ENCODE measurements at regions not wholly inside any gene's neighbourhood (a gene's known extent, or its start where the extent isn't known, plus 50 kb on each side); places are given as distances from the start of the nearest gene placed in this dataset.

DNA sequence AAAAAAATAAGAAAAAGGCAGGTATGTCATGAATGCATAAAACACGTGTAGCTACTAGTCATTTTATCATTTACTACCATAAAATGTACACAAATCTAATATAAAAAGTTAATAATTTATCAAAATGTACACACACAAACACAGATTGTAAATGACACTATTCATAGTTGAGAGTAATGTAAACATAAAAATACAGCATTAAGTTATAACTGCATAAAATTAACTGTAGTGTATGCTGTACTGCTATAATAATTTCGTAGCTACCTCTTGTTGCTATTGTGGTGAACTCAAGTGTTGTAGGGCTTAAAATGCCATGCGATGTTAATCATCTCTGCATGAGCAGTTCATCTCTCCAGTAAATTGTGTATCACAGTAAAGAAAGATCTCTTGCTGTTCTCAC lies 170.0 kb downstream of the MRPL14 start:
- H3K9me3 ChIP-seq (ENCODE audit: control insufficient read depth, low read length, poor library complexity, severe bottlenecking), result no peaks in the 10 kb centered on the region
- Mint-ChIP-seq H3K36me3 (ENCODE audit: low read depth) (peaks cover 5% of the 10 kb centered on the region), H3K27me3 (peaks cover 39% of the 10 kb centered on the region), H3K4me1 (no peaks in the 10 kb centered on the region), H3K27ac (no peak overlapping the region), H3K4me3 (no peak overlapping the region)
- DNase-seq (no peak), ATAC-seq (no peak)

GRCh38 chr6:43956478-43956877 lies 170.8 kb downstream of the MRPL14 start:
- Mint-ChIP-seq H3K27ac (no peak overlapping the region), H3K4me1 (no peaks in the 10 kb centered on the region), H3K27me3 (peaks cover 39% of the 10 kb centered on the region), H3K4me3 (no peak overlapping the region), H3K36me3 (ENCODE audit: low read depth) (peaks cover 5% of the 10 kb centered on the region)
- H3K9me3 ChIP-seq (ENCODE audit: control insufficient read depth, low read length, poor library complexity, severe bottlenecking), result no peaks in the 10 kb centered on the region
- ATAC-seq (no peak), DNase-seq (no peak)

DNA sequence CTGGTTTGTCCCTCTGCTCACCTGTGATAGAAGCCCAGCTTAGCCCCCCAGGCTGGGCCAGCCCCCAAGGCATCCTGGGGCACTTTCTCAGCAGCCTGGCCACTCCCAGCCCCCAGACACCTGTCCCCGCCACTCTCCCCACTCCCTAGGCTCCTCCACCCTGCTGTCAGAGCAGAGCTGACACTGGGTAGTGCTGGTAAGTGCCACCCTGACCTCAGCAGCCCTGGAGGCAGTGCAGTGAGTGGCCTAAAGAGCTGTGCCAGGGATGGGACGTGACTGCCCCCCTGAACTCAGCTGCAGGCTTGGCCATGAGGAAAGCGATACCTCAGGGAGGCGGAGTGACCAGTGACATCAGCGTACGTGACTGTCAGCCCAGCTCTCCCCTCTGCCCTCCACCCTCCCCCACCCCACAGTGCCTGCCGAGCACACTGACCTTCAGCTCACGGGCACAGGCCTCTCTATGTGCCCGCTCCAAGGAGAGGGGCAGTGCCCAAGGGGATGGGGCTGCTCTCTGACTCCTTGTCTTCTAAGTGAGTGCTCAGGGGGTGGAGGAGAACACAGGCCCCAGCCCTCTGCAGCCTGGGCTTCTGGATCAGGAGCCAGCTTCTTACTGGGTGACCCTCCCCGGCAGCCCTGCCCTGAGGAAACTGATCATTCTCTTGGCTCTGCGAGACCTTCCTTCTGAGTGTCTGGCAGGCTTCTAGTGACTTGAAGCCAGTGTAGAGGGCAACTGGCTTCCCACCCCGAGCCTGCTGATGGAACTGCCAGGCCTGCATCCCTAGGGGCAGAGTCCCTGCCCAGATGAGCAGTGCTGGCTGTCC lies 172.7 kb downstream of the MRPL14 start:
- Mint-ChIP-seq H3K36me3 (ENCODE audit: low read depth) (peaks cover 5% of the 10 kb centered on the region), H3K4me1 (peaks cover 2% of the 10 kb centered on the region), H3K4me3 (no peak overlapping the region), H3K27me3 (peaks cover 32% of the 10 kb centered on the region), H3K27ac (no peak overlapping the region)
- no peaks in the 10 kb centered on the region for H3K9me3 ChIP-seq (ENCODE audit: control insufficient read depth, low read length, poor library complexity, severe bottlenecking)
- DNase-seq, result no peak
- ATAC-seq, result no peak

DNA sequence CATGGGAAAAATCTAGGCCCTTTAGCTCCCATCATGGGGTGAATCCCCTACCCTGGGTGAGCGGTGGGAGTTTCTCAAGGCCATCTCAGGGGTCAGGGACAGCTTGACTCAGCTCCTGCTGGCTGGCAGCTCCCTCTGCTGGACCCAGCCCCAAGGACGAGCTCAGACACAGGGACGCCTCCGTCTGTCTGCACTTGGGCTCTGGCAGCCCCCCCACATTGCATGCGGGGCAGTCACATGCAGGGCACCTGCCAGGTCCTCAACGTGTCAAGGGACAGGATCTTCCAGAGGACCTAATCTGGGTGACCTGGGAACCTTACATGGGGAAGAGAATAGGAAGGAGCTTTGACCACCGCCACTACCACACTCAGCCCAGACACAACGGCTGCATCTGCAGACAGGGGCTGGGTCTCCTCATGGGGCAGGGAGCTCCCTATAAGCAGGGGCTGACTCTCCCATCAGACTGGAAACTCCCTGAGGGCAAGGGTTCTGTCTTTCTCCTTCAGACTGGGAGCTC lies 173.4 kb downstream of the MRPL14 start:
- H3K4me1 Mint-ChIP-seq, result peaks cover 2% of the 10 kb centered on the region
- ATAC-seq (no peak), DNase-seq (no peak)
- H3K9me3 ChIP-seq (ENCODE audit: control insufficient read depth, low read length, poor library complexity, severe bottlenecking), result no peaks in the 10 kb centered on the region
- no peak overlapping the region for H3K27ac Mint-ChIP-seq
- peaks cover 5% of the 10 kb centered on the region for H3K36me3 Mint-ChIP-seq (ENCODE audit: low read depth)
- H3K4me3 Mint-ChIP-seq, result no peak overlapping the region
- H3K27me3 Mint-ChIP-seq, result peaks cover 26% of the 10 kb centered on the region

DNA sequence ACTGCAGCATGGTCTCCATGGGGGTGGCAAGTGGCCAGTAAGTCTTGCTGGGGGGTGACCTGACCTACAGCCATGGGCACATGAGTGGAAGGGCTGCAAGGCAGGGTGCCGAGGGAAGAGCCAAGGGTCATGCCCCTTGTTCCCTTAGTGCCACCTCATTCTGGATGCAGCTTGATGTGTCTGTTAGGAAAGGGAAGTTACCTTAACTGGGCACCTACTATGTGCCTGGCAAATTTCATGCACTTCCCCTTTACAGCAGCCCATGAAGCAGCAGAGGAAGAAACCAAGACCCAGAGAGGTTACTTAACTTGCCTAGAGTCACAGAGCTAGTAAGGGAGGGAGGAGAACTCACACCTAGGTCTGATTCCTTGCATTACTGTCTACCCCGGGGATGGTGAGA lies 174.0 kb downstream of the MRPL14 start:
- H3K27ac Mint-ChIP-seq, result no peak overlapping the region
- ATAC-seq (no peak), DNase-seq (no peak)
- H3K27me3 Mint-ChIP-seq, result peaks cover 20% of the 10 kb centered on the region
- H3K36me3 Mint-ChIP-seq (ENCODE audit: low read depth), result peaks cover 5% of the 10 kb centered on the region
- no peak overlapping the region for H3K4me3 Mint-ChIP-seq
- peaks cover 2% of the 10 kb centered on the region for H3K4me1 Mint-ChIP-seq
- H3K9me3 ChIP-seq (ENCODE audit: control insufficient read depth, low read length, poor library complexity, severe bottlenecking), result no peaks in the 10 kb centered on the region

DNA sequence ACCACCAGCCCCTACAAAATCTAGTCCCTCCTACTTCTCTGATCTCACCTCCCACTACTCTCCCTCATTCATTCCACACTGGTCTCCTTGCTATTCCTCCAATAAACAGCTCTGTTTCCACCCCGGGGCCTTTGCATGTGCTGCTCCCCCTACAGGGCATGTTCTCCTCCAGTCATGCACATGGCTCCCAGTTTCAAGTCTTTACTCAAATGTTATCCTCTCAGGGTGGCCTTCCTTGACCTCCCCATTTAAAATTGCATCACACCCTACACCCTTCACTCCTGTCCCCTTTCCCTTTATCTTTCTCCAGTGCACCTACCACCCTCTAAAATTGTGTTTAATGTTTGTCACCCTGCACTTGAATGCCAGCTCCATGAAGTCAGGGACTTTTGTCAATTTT lies 174.5 kb downstream of the MRPL14 start:
- Mint-ChIP-seq H3K36me3 (ENCODE audit: low read depth) (peaks cover 5% of the 10 kb centered on the region), H3K4me3 (no peak overlapping the region), H3K27me3 (peaks cover 15% of the 10 kb centered on the region), H3K27ac (no peak overlapping the region), H3K4me1 (peaks cover 2% of the 10 kb centered on the region)
- no peak for DNase-seq
- no peak for ATAC-seq
- H3K9me3 ChIP-seq (ENCODE audit: control insufficient read depth, low read length, poor library complexity, severe bottlenecking), result no peaks in the 10 kb centered on the region

GRCh38 chr6:43951756-43952675 lies 175.2 kb downstream of the MRPL14 start:
- ATAC-seq (no peak), DNase-seq (no peak)
- Mint-ChIP-seq H3K4me3 (no peak overlapping the region), H3K4me1 (peaks cover 2% of the 10 kb centered on the region), H3K27me3 (peaks cover 10% of the 10 kb centered on the region), H3K27ac (no peak overlapping the region), H3K36me3 (ENCODE audit: low read depth) (peaks cover 5% of the 10 kb centered on the region)
- H3K9me3 ChIP-seq (ENCODE audit: control insufficient read depth, low read length, poor library complexity, severe bottlenecking), result no peaks in the 10 kb centered on the region

GRCh38 chr6:43951063-43951755 lies 176.0 kb downstream of the MRPL14 start:
- ATAC-seq, result no peak

GRCh38 chr6:43950731-43951062 lies 176.6 kb downstream of the MRPL14 start:
- H3K27me3 Mint-ChIP-seq, result peaks cover 10% of the 10 kb centered on the region
- ATAC-seq, result no peak

More at GRCh38 chr6:43951063-43951755, 176.0 kb downstream of the MRPL14 start:
- H3K9me3 ChIP-seq (ENCODE audit: control insufficient read depth, low read length, poor library complexity, severe bottlenecking), result no peaks in the 10 kb centered on the region
- no peak overlapping the region for H3K4me3 Mint-ChIP-seq
- no peak for DNase-seq
- peaks cover 10% of the 10 kb centered on the region for H3K27me3 Mint-ChIP-seq
- peaks cover 4% of the 10 kb centered on the region for H3K36me3 Mint-ChIP-seq (ENCODE audit: low read depth)
- no peak overlapping the region for H3K27ac Mint-ChIP-seq
- peaks cover 2% of the 10 kb centered on the region for H3K4me1 Mint-ChIP-seq

GRCh38 chr6:43950051-43950605 lies 177.1 kb downstream of the MRPL14 start:
- H3K4me1 Mint-ChIP-seq, result peaks cover 2% of the 10 kb centered on the region
- no peak overlapping the region for H3K27ac Mint-ChIP-seq
- no peak overlapping the region for H3K4me3 Mint-ChIP-seq
- H3K9me3 ChIP-seq (ENCODE audit: control insufficient read depth, low read length, poor library complexity, severe bottlenecking), result no peaks in the 10 kb centered on the region
- H3K36me3 Mint-ChIP-seq (ENCODE audit: low read depth), result peaks cover 4% of the 10 kb centered on the region
- DNase-seq (no peak), ATAC-seq (no peak)
- peaks cover 10% of the 10 kb centered on the region for H3K27me3 Mint-ChIP-seq

More at GRCh38 chr6:43950731-43951062, 176.6 kb downstream of the MRPL14 start:
- H3K27ac Mint-ChIP-seq, result no peak overlapping the region
- peaks cover 2% of the 10 kb centered on the region for H3K4me1 Mint-ChIP-seq
- H3K4me3 Mint-ChIP-seq, result no peak overlapping the region
- no peaks in the 10 kb centered on the region for H3K9me3 ChIP-seq (ENCODE audit: control insufficient read depth, low read length, poor library complexity, severe bottlenecking)
- DNase-seq, result no peak
- peaks cover 4% of the 10 kb centered on the region for H3K36me3 Mint-ChIP-seq (ENCODE audit: low read depth)

GRCh38 chr6:43949551-43949991 lies 177.7 kb downstream of the MRPL14 start:
- Mint-ChIP-seq H3K36me3 (ENCODE audit: low read depth) (peaks cover 4% of the 10 kb centered on the region), H3K4me3 (no peak overlapping the region), H3K27me3 (peaks cover 10% of the 10 kb centered on the region), H3K4me1 (peaks cover 2% of the 10 kb centered on the region), H3K27ac (no peak overlapping the region)
- no peak for DNase-seq
- no peak for ATAC-seq
- no peaks in the 10 kb centered on the region for H3K9me3 ChIP-seq (ENCODE audit: control insufficient read depth, low read length, poor library complexity, severe bottlenecking)

- peaks cover 10% of the 10 kb centered on the region for H3K27me3 Mint-ChIP-seq
- no peak for ATAC-seq
- peaks cover 2% of the 10 kb centered on the region for H3K4me1 Mint-ChIP-seq
- H3K9me3 ChIP-seq (ENCODE audit: control insufficient read depth, low read length, poor library complexity, severe bottlenecking), result no peaks in the 10 kb centered on the region
- H3K27ac Mint-ChIP-seq, result no peak overlapping the region
- peaks cover 4% of the 10 kb centered on the region for H3K36me3 Mint-ChIP-seq (ENCODE audit: low read depth)
- DNase-seq, result peak in 1 of 3 donors; percentile 0
- no peak overlapping the region for H3K4me3 Mint-ChIP-seq
Measured at GRCh38 chr6:43948527-43949485, 178.4 kb downstream of the MRPL14 start.
